A549 (cell line): ENCODE measurements at regions not wholly inside any gene's neighbourhood (a gene's known extent, or its start where the extent isn't known, plus 50 kb on each side); places are given as distances from the start of the nearest gene placed in this dataset.

Experiments used
- ATAC-seq, 2 experiments: fragments of 200-7000 bp in 1 of 2; fragments of >200 bp in 1 of 2; cut with Nextera tagmentation in 1 of 2; cut with Tn5 transposase in 1 of 2; 3 replicates each; pipeline versions ENCODE4 v1.8.0 to v1.9.1; 2018 to 2020; ENCODE audit warnings: mild to moderate bottlenecking in 1 of 2, moderate library complexity in 1 of 2
- CTCF ChIA-PET: fragments of 300-600 bp; sonication (Branson Sonifier 250); formaldehyde crosslinking; extraction: SDS; loops from one replicate; lab custom pipeline; 2021; ENCODE audit warnings: antibody characterized with exemption, inconsistent platforms; lab: Yijun Ruan, JAX
- POLR2A ChIA-PET: fragments of 350-600 bp; formaldehyde crosslinking; extraction: SDS; loops from one replicate; lab custom pipeline; 2021; ENCODE audit warnings: antibody characterized with exemption, inconsistent platforms; lab: Yijun Ruan, JAX
- DNase-seq, 2 experiments: peaks; one replicate each; pipeline versions ENCODE4 v3.0.0 to v3.0.0-alpha.2; 2011 to 2016; ENCODE audit warnings: low read depth in 1 of 2, low spot score in 1 of 2
- FAIRE-seq: peaks from 2 replicates; lab custom pipeline; 2011; peaks lifted over from hg19 to GRCh38; lab: Jason Lieb, UNC
- H3K27ac ChIP-seq, 2 experiments: fragments of >200 bp; sonication (Bioruptor Twin); formaldehyde crosslinking; 3 replicates each; pipeline ENCODE4 v1.5.1; 2016 to 2017
- H3K4me1 ChIP-seq: fragments of >200 bp; sonication (Bioruptor Twin); formaldehyde crosslinking; 3 replicates; pipeline ENCODE4 v1.6.1; 2016
- H3K4me2 ChIP-seq: fragments of >200 bp; sonication (Bioruptor Twin); formaldehyde crosslinking; 3 replicates; pipeline ENCODE4 v1.6.1; 2016
- H3K4me3 ChIP-seq: fragments of >200 bp; sonication (Bioruptor Twin); formaldehyde crosslinking; 3 replicates; pipeline ENCODE4 v1.5.1; 2016
- H3K9me3 ChIP-seq: fragments of >200 bp; sonication (Bioruptor Twin); formaldehyde crosslinking; 3 replicates; pipeline ENCODE4 v1.6.1; 2016
- BHLHE40 ChIP-seq: IDR thresholded peaks from 2 replicates; pipeline ENCODE4 v1.6.1; 2012; ENCODE audit warnings: low read depth, low read length, inconsistent platforms
- CBX8 ChIP-seq: fragments of 200-600 bp; sonication (generic); IDR thresholded peaks from 2 replicates; pipeline ENCODE4 v1.6.1; 2016
- CHD4 ChIP-seq: fragments of 200-600 bp; sonication (generic); IDR thresholded peaks from 2 replicates; pipeline ENCODE4 v1.6.1; 2016; ENCODE audit warnings: antibody characterized with exemption, mild to moderate bottlenecking, borderline replicate concordance
- FOSB ChIP-seq: fragments of 250-450 bp; sonication (Bioruptor Pico); IDR thresholded peaks from 2 replicates; pipeline ENCODE4 v1.5.0; 2020; ENCODE audit warnings: mild to moderate bottlenecking, moderate library complexity
- FOSL2 ChIP-seq, 2 experiments: fragments of 450-650 bp in 1 of 2; fragments of >200 bp in 1 of 2; sonication (Bioruptor Twin) in 1 of 2; formaldehyde crosslinking; IDR thresholded peaks; 2 replicates each; pipeline versions ENCODE4 v1.5.0 to v1.6.1; 2016 to 2020; ENCODE audit warnings: mild to moderate bottlenecking in 1 of 2, moderate library complexity in 1 of 2
- FOXS1 ChIP-seq: fragments of 250-450 bp; sonication (Bioruptor Pico); IDR thresholded peaks from 2 replicates; pipeline ENCODE4 v1.5.0; 2020; ENCODE audit warnings: mild to moderate bottlenecking, moderate library complexity
- HDAC2 ChIP-seq: fragments of 200-600 bp; sonication (generic); IDR thresholded peaks from 2 replicates; pipeline ENCODE4 v1.6.1; 2016
- HOXB13 ChIP-seq: fragments of 250-450 bp; sonication (Bioruptor Pico); IDR thresholded peaks from 2 replicates; pipeline ENCODE4 v1.5.0; 2020; ENCODE audit warnings: low read depth, mild to moderate bottlenecking, moderate library complexity
- JUN ChIP-seq, 2 experiments: fragments of >200 bp; sonication (Bioruptor Twin); formaldehyde crosslinking; IDR thresholded peaks; 2 replicates in 1 of 2; 3 replicates in 1 of 2; pipeline ENCODE4 v1.6.1; 2016 to 2017
- JUNB ChIP-seq: fragments of >200 bp; sonication (Bioruptor Twin); formaldehyde crosslinking; IDR thresholded peaks from 2 replicates; pipeline ENCODE4 v1.6.1; 2016
- KDM1A ChIP-seq: fragments of 200-600 bp; sonication (generic); IDR thresholded peaks from 2 replicates; pipeline ENCODE4 v1.6.1; 2016; ENCODE audit warnings: low read depth, mild to moderate bottlenecking
- MYC ChIP-seq: IDR thresholded peaks from 2 replicates; pipeline ENCODE4 v1.6.1; 2012; ENCODE audit warnings: mild to moderate bottlenecking, inconsistent platforms, low read length, improper control_type of control experiment, borderline replicate concordance
- NFE2L2 ChIP-seq: fragments of 150-350 bp; conservative IDR thresholded peaks from 2 replicates; pipeline ENCODE4 v1.6.1; 2014; ENCODE audit warnings: low read length
- POLR2A ChIP-seq: IDR thresholded peaks from 2 replicates; pipeline ENCODE4 v1.6.1; 2012; ENCODE audit warnings: mild to moderate bottlenecking, low read length
- ZC3H11A ChIP-seq: fragments of 450-650 bp; IDR thresholded peaks from 2 replicates; pipeline ENCODE4 v1.6.1; 2014; ENCODE audit warnings: antibody characterized with exemption, mild to moderate bottlenecking
- ZSCAN20 ChIP-seq: fragments of 250-450 bp; sonication (Bioruptor Pico); IDR thresholded peaks from 2 replicates; pipeline ENCODE4 v1.8.0; 2022; ENCODE audit warnings: mild to moderate bottlenecking, moderate library complexity
- WGBS: methylation state at CpG from one replicate; pipeline ENCODE4 v1.1.6; 2017; ENCODE audit errors: missing lambda C conversion rate; 5-methylcytosine and 5-hydroxymethylcytosine counted together
- TF ChIP-seq, protein P1 (sequence below): fragments of 450-650 bp; IDR thresholded peaks from 2 replicates; pipeline ENCODE4 v1.6.1; 2014; ENCODE audit warnings: antibody characterized with exemption
- TF ChIP-seq, protein P2 (sequence below): fragments of 250-450 bp; sonication (Bioruptor Pico); IDR thresholded peaks from 2 replicates; pipeline ENCODE4 v1.5.0; 2020; ENCODE audit warnings: low read depth, mild to moderate bottlenecking, moderate library complexity
- TF ChIP-seq, protein P3 (sequence below): fragments of >200 bp; sonication (Bioruptor Twin); formaldehyde crosslinking; IDR thresholded peaks from 3 replicates; pipeline ENCODE4 v1.5.1; 2016

DNA sequence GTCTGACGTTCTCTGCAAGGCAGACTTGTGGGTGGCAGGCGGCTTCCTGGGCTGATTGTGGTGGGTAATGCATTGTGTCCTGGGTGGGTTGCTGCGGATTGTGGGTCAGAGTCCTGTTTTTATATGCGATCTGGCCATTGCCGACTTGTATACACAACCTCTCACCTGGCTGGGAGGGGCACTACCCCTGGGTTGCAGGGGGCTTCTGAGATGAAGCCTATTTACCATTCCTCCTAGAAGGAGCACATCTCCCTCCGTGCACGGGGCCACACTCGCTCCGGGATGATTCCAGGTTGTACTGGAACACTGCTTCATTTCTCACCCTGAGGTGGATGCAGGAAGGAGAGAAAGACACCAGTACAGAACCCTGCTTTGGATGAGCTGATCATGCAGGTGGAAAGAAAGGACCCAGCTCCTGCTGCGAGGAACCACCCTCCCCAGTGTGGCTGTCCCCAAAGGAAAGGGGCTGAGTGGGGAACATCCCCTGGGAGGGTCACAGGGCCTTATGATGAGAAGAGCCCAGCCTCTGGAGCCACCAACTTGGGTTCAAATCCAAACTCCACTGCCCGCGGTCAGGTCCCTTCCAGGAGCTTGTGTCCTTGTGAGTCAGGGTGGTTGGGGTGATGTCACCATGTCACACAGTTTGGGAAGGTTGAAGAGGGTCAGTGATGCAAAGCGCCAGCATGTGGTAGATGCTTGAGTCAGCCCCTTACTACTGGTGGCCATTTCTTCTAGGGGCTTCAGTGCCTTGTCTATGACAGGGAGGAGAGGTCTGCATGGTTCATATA is 151.8 kb upstream of the COL5A1 start (continued):
- no peak for TF ChIP-seq NFE2L2
- TF ChIP-seq HOXB13: no peak
- TF ChIP-seq, all 56 proteins: peak for 0

DNA sequence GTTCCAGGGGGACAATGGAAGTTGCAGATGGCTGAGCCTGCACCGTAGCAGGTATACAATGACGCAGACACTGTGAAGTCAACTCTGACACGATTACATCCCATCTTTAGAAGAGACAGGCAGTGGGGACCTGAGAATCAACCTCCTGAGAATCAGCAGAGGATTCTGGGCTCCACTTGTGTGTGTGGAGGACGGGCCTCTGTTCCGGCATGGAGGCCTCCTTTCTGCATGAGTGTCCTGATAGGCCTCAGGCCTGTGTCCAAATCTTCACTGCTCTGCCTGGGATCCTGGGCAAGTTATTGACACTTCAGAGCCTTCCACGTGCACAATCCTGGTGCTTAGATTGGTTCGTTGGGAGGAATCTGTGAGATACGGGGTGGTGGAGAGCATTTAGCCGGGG is 151.2 kb upstream of the COL5A1 start:
- WGBS: 77% methylated on average over 9 of the region's 9 CpGs
- no peaks in the 10 kb centered on the region for H3K9me3 ChIP-seq
- no peak overlapping the region for H3K27ac ChIP-seq
- ATAC-seq (no peak), DNase-seq (no peak), FAIRE-seq (no peak)
- POLR2A ChIA-PET: no interaction called here
- H3K4me1 ChIP-seq: no peaks in the 10 kb centered on the region
- TF ChIP-seq, protein P1, sequence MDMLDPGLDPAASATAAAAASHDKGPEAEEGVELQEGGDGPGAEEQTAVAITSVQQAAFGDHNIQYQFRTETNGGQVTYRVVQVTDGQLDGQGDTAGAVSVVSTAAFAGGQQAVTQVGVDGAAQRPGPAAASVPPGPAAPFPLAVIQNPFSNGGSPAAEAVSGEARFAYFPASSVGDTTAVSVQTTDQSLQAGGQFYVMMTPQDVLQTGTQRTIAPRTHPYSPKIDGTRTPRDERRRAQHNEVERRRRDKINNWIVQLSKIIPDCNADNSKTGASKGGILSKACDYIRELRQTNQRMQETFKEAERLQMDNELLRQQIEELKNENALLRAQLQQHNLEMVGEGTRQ: no peak
- no peak for TF ChIP-seq JUNB
- TF ChIP-seq NFE2L2: no peak
- no peak overlapping the region for H3K4me2 ChIP-seq
- H3K4me3 ChIP-seq: no peak overlapping the region
- CTCF ChIA-PET: no interaction called here

DNA sequence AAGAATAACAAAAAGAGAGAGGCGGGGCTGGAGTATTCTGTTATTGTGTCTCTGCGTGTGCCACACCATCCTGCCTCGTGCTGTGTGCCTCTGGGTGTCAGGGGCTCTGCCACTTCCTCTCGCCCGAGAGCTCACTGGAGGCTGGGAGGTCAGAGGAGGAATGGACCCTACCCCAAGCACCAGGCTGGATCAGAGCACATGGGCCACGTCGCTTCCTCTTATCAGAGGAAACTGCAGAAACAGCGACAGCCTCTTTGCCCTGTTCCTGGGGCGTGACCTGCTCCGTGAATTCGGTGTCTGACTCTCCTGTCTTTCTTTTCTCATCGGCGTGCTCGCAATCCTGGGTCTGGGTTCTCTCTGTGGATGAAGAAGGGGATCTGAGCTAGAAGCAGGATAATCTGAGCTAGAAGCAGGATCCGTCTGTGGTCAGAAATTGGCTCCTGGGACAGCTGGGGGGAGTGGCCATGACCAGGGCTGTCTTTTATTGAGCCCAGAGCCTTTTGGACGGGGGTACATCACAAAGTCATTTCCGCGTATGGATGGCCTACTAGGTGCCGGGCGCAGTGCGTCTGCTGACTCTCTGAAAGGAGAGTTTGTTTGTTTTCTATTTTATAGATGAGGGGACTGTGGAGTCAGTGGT is 150.3 kb upstream of the COL5A1 start:
- H3K27ac ChIP-seq: no peak overlapping the region
- no peaks in the 10 kb centered on the region for H3K4me1 ChIP-seq
- DNase-seq (no peak), ATAC-seq (no peak), FAIRE-seq (no peak)
- no peaks in the 10 kb centered on the region for H3K9me3 ChIP-seq
- no peak overlapping the region for H3K4me2 ChIP-seq
- CTCF ChIA-PET: no interaction called here
- 84% methylated on average over 21 of the region's 21 CpGs for WGBS
- H3K4me3 ChIP-seq: no peak overlapping the region
- POLR2A ChIA-PET: no interaction called here
- TF ChIP-seq, protein P2, sequence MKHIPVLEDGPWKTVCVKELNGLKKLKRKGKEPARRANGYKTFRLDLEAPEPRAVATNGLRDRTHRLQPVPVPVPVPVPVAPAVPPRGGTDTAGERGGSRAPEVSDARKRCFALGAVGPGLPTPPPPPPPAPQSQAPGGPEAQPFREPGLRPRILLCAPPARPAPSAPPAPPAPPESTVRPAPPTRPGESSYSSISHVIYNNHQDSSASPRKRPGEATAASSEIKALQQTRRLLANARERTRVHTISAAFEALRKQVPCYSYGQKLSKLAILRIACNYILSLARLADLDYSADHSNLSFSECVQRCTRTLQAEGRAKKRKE: no peak
- TF ChIP-seq JUN (IDR thresholded peaks at IDR 0.05) (no peak), KDM1A (no peak), CHD4 (no peak), FOXS1 (CRISPR knock-in tag) (no peak), FOSL2 (IDR thresholded peaks at IDR 0.05) (no peak), FOSL2 (CRISPR knock-in tag; IDR thresholded peaks at IDR 0.05) (no peak), CBX8 (no peak)

DNA sequence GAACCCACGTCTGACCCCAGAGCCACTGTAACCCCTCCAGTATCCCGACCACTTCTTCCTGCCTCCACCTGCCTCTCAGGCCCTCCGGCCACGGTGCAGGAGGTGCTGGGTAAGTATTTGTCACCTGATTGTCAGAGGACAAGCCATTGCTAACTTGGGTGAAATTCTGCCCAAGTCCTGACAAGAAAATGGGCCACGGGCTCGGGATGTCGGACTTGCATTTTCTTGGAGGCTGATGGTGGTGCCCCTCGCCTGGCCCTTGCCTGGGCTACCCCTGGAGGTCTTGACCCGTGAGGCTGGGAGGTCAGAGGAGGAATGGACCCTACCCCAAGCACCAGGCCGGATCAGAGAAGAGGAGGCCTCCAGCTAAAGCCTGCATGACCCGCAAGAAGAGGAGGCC is 149.7 kb upstream of the COL5A1 start:
- Histone ChIP-seq H3K4me3 (no peak overlapping the region), H3K4me2 (no peak overlapping the region), H3K9me3 (no peaks in the 10 kb centered on the region), H3K27ac (no peak overlapping the region; a peak in 1 of 6 replicates), H3K4me1 (no peaks in the 10 kb centered on the region)
- TF ChIP-seq, protein P3, sequence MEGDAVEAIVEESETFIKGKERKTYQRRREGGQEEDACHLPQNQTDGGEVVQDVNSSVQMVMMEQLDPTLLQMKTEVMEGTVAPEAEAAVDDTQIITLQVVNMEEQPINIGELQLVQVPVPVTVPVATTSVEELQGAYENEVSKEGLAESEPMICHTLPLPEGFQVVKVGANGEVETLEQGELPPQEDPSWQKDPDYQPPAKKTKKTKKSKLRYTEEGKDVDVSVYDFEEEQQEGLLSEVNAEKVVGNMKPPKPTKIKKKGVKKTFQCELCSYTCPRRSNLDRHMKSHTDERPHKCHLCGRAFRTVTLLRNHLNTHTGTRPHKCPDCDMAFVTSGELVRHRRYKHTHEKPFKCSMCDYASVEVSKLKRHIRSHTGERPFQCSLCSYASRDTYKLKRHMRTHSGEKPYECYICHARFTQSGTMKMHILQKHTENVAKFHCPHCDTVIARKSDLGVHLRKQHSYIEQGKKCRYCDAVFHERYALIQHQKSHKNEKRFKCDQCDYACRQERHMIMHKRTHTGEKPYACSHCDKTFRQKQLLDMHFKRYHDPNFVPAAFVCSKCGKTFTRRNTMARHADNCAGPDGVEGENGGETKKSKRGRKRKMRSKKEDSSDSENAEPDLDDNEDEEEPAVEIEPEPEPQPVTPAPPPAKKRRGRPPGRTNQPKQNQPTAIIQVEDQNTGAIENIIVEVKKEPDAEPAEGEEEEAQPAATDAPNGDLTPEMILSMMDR: no peak
- no peak for TF ChIP-seq MYC
- TF ChIP-seq HDAC2: no peak
- no peak for TF ChIP-seq ZSCAN20 (CRISPR knock-in tag)
- no peak for TF ChIP-seq ZC3H11A
- no peak for TF ChIP-seq FOXS1 (CRISPR knock-in tag)
- no peak for TF ChIP-seq FOSB (CRISPR knock-in tag)
- no peak for TF ChIP-seq POLR2A
- TF ChIP-seq BHLHE40: no peak
- no peak for DNase-seq
- CTCF ChIA-PET: interaction anchor here (1.2 kb wide), 1 partner anchor 10 kb away, joined by 3 read pairs; no protein-coding TSS in a partner anchor
- POLR2A ChIA-PET: no interaction called here
- ATAC-seq: no peak
- no peak for FAIRE-seq
- WGBS: 51% methylated on average over 7 of the region's 11 CpGs
